Transverse colon (tissue), 4 donors: ENCODE measurements at regions not wholly inside any gene's neighbourhood (a gene's known extent, or its start where the extent isn't known, plus 50 kb on each side); places are given as distances from the start of the nearest gene placed in this dataset.
"Not testable (repeated sequence)": the region's sequence is repeated elsewhere in the genome, so short reads cannot be mapped to it uniquely, and the experiment has no call there.

Experiments
- DNase-seq: peaks from one replicate; pipeline ENCODE4 v3.0.0-alpha.2; 2019
- H3K27ac ChIP-seq, 4 donors: fragments of 200-600 bp; sonication (generic); 2 replicates each; pipeline ENCODE4 v1.5.1; 2016 to 2018; ENCODE audit warnings: inconsistent platforms in 4 of 4
- H3K27me3 ChIP-seq: fragments of 200-600 bp; sonication (generic); 2 replicates; pipeline ENCODE4 v1.5.1; 2017; ENCODE audit warnings: inconsistent platforms
- H3K36me3 ChIP-seq, 4 donors: fragments of 200-600 bp; sonication (generic); 2 replicates each; pipeline ENCODE4 v1.5.1; 2017 to 2019; ENCODE audit warnings: inconsistent platforms in 4 of 4
- H3K4me1 ChIP-seq, 4 donors: fragments of 200-600 bp; sonication (generic); 2 replicates each; pipeline ENCODE4 v1.5.1; 2017 to 2020; ENCODE audit warnings: inconsistent platforms in 4 of 4
- H3K4me3 ChIP-seq, 4 donors: fragments of 200-600 bp; sonication (generic); 1 replicate in 1 of 4; 2 replicates in 3 of 4; pipeline versions ENCODE4 v1.5.1 to v1.6.1; 2017 to 2019; ENCODE audit warnings: inconsistent platforms in 4 of 4
- H3K9me3 ChIP-seq, 2 donors: fragments of 200-600 bp; sonication (generic); 2 replicates each; pipeline ENCODE4 v1.5.1; 2017 to 2019; ENCODE audit warnings: inconsistent platforms in 2 of 2
- EP300 ChIP-seq: sonication (generic); formaldehyde crosslinking; IDR thresholded peaks from one replicate; pipeline ENCODE4 v1.6.1; 2017; ENCODE audit warnings: antibody characterized with exemption, low read depth
- POLR2A ChIP-seq: fragments of 450-650 bp; IDR thresholded peaks from one replicate; pipeline ENCODE4 v1.6.1; 2016; ENCODE audit warnings: antibody characterized with exemption, mild to moderate bottlenecking, moderate library complexity
- POLR2AphosphoS5 ChIP-seq, 3 donors: sonication (generic); formaldehyde crosslinking; IDR thresholded peaks; one replicate each; pipeline ENCODE4 v1.6.1; 2016; ENCODE audit warnings: antibody characterized with exemption in 3 of 3
- WGBS, 2 donors: methylation state at CpG; one replicate each; pipeline ENCODE4 v1.1.5; 2018; ENCODE audit warnings: low coverage in 1 of 2; 5-methylcytosine and 5-hydroxymethylcytosine counted together
- in situ Hi-C, 4 donors: fragments of 200-750 bp; cut with MboI; loops; one replicate each; pipeline versions ENCODE4 v1.15.0 to v1.15.1; 2017; ENCODE audit warnings: low sequenced_read_pairs in 3 of 4, low pct_ligation_motif_present in 1 of 4, low pct_unique_long_range_greater_than_20kb in 1 of 4
- intact Hi-C: fragments of 100-400 bp; cut with DNase I; formaldehyde crosslinking; loops from one replicate; pipeline ENCODE4 v1.15.1; 2023; ENCODE audit warnings: low total_unique reads
- TF ChIP-seq, protein P1 (sequence below), 5 experiments: fragments of 200-600 bp in 3 of 5; fragments of 450-650 bp in 2 of 5; sonication (generic) in 3 of 5; IDR thresholded peaks; 1 replicate in 2 of 5; 2 replicates in 3 of 5; pipeline ENCODE4 v1.5.1; 2016 to 2017; ENCODE audit warnings: antibody characterized with exemption in 5 of 5, inconsistent platforms in 3 of 5, mild to moderate bottlenecking in 2 of 5, moderate library complexity in 1 of 5

GRCh38 chr1:73671530-73671929 is 526.4 kb downstream of the LRRIQ3 start:
- TF ChIP-seq, protein P1, sequence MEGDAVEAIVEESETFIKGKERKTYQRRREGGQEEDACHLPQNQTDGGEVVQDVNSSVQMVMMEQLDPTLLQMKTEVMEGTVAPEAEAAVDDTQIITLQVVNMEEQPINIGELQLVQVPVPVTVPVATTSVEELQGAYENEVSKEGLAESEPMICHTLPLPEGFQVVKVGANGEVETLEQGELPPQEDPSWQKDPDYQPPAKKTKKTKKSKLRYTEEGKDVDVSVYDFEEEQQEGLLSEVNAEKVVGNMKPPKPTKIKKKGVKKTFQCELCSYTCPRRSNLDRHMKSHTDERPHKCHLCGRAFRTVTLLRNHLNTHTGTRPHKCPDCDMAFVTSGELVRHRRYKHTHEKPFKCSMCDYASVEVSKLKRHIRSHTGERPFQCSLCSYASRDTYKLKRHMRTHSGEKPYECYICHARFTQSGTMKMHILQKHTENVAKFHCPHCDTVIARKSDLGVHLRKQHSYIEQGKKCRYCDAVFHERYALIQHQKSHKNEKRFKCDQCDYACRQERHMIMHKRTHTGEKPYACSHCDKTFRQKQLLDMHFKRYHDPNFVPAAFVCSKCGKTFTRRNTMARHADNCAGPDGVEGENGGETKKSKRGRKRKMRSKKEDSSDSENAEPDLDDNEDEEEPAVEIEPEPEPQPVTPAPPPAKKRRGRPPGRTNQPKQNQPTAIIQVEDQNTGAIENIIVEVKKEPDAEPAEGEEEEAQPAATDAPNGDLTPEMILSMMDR (IDR thresholded peaks at IDR 0.05): no peak
- TF ChIP-seq POLR2AphosphoS5 (IDR thresholded peaks at IDR 0.05) (no peak), POLR2A (no peak), EP300 (no peak)
- WGBS, 2 donors: 68 to 85% methylated on average over 1 of the region's 1 CpG

GRCh38 chr1:73667959-73668358 is 530.0 kb downstream of the LRRIQ3 start:
- H3K27me3 ChIP-seq, H3K36me3 ChIP-seq, intact Hi-C loops, H3K4me1 ChIP-seq, in situ Hi-C loops, DNase-seq, H3K4me3 ChIP-seq, H3K9me3 ChIP-seq, H3K27ac ChIP-seq: not testable (repeated sequence)
- WGBS, 2 donors: 69 to 100% methylated on average over 1 to 4 of the region's 4 CpGs

More at GRCh38 chr1:73671530-73671929, 526.4 kb downstream of the LRRIQ3 start:
- in situ Hi-C loops (no loop called here), intact Hi-C loops (no loop called here)
- Histone ChIP-seq H3K4me1 (no peaks in the 10 kb centered on the region), H3K9me3 (no peaks in the 10 kb centered on the region), H3K4me3 (no peak overlapping the region), H3K27ac (no peak overlapping the region), H3K36me3 (no peaks in the 10 kb centered on the region), H3K27me3 (no peaks in the 10 kb centered on the region)
- no peak for DNase-seq

DNA sequence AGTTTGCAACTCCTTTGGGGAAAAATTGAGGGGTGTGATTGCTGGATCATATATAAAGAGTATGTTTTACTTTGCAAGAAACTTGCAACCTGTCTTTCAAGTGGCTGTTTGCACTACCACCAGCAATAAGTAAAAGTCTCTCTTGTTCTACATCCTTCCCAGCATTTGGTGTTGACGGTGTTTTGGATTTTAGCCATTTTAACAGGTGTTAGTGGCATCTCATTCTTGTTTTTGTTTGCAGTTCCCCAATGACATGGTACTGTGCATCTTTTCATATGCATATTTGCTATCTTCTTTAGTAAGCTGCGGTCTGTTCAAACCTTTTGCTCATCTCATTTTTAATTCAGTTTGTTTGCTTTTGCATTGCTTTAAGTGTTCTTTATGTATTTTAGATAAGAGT is 535.5 kb downstream of the LRRIQ3 start:
- in situ Hi-C loops (no loop called here), intact Hi-C loops (no loop called here)
- no peaks in the 10 kb centered on the region for H3K9me3 ChIP-seq
- H3K27ac ChIP-seq: no peak overlapping the region
- TF ChIP-seq POLR2A: no peak
- no peak for TF ChIP-seq POLR2AphosphoS5 (IDR thresholded peaks at IDR 0.05)
- TF ChIP-seq EP300: no peak
- TF ChIP-seq, protein P1 (IDR thresholded peaks at IDR 0.05): no peak
- H3K4me1 ChIP-seq: no peaks in the 10 kb centered on the region
- H3K27me3 ChIP-seq: no peaks in the 10 kb centered on the region
- no peaks in the 10 kb centered on the region for H3K36me3 ChIP-seq
- no peak for DNase-seq
- no peak overlapping the region for H3K4me3 ChIP-seq
- 70 to 81% methylated on average over 2 of the region's 2 CpGs for WGBS, 2 donors

- Histone ChIP-seq H3K27me3 (no peaks in the 10 kb centered on the region), H3K36me3 (no peaks in the 10 kb centered on the region), H3K4me1 (no peaks in the 10 kb centered on the region), H3K27ac (no peak overlapping the region), H3K9me3 (no peaks in the 10 kb centered on the region), H3K4me3 (no peak overlapping the region)
- no peak for DNase-seq
- in situ Hi-C loops (no loop called here), intact Hi-C loops (no loop called here)
- WGBS, 2 donors: 38 to 51% methylated on average over 1 to 2 of the region's 2 CpGs
- no peak for TF ChIP-seq POLR2AphosphoS5 (IDR thresholded peaks at IDR 0.05)
- TF ChIP-seq POLR2A: no peak
- no peak for TF ChIP-seq EP300
- TF ChIP-seq, protein P1 (IDR thresholded peaks at IDR 0.05): no peak
Observed at GRCh38 chr1:73659136-73659535, 538.8 kb downstream of the LRRIQ3 start.

GRCh38 chr1:73654714-73655113 is 543.3 kb downstream of the LRRIQ3 start:
- H3K4me3 ChIP-seq: no peak overlapping the region
- H3K4me1 ChIP-seq: no peaks in the 10 kb centered on the region
- no peaks in the 10 kb centered on the region for H3K9me3 ChIP-seq
- in situ Hi-C loops (no loop called here), intact Hi-C loops (no loop called here)
- H3K27ac ChIP-seq: no peak overlapping the region
- H3K27me3 ChIP-seq: no peaks in the 10 kb centered on the region
- H3K36me3 ChIP-seq: no peaks in the 10 kb centered on the region
- no peak for DNase-seq
- TF ChIP-seq, protein P1 (IDR thresholded peaks at IDR 0.05): no peak
- no peak for TF ChIP-seq EP300
- no peak for TF ChIP-seq POLR2AphosphoS5 (IDR thresholded peaks at IDR 0.05)
- TF ChIP-seq POLR2A: no peak
